ENCODE measurements at regions not wholly inside any gene's neighbourhood (a gene's known extent, or its start where the extent isn't known, plus 50 kb on each side); places are given as distances from the start of the nearest gene placed in this dataset.

GRCh38 chr18:69109686-69110085, 291.0 kb upstream of the DOK6 start:
- DNase-seq, result no peak

- DNase-seq, result no peak
Observed at GRCh38 chr18:69120833-69121232, 279.9 kb upstream of the DOK6 start.

GRCh38 chr18:69123421-69123820, 277.3 kb upstream of the DOK6 start:
- DNase-seq, result no peak

- DNase-seq, result peak; percentile 5
Observed at GRCh38 chr18:69127873-69128500, 272.7 kb upstream of the DOK6 start.

GRCh38 chr18:69128566-69128965, 272.1 kb upstream of the DOK6 start:
- no peak for DNase-seq

GRCh38 chr18:69128978-69129377, 271.7 kb upstream of the DOK6 start:
- DNase-seq, result no peak

- no peak for DNase-seq
Observed at GRCh38 chr18:69138088-69138487, 262.6 kb upstream of the DOK6 start.

- no peak for DNase-seq
Observed at GRCh38 chr18:69143084-69143483, 257.6 kb upstream of the DOK6 start.

GRCh38 chr18:69152436-69152835, 248.3 kb upstream of the DOK6 start:
- DNase-seq, result no peak

- no peak for DNase-seq
Observed at GRCh38 chr18:69157906-69158305, 242.8 kb upstream of the DOK6 start.

- DNase-seq, result no peak
Observed at GRCh38 chr18:69158944-69159343, 241.7 kb upstream of the DOK6 start.

GRCh38 chr18:69161383-69162028, 239.2 kb upstream of the DOK6 start:
- DNase-seq, result peak; percentile 2

- no peak for DNase-seq
Observed at GRCh38 chr18:69162649-69163048, 238.0 kb upstream of the DOK6 start.

GRCh38 chr18:69172046-69172445, 228.6 kb upstream of the DOK6 start:
- no peak for DNase-seq

GRCh38 chr18:69175681-69176080, 225.0 kb upstream of the DOK6 start:
- no peak for DNase-seq

GRCh38 chr18:69176741-69177140, 223.9 kb upstream of the DOK6 start:
- DNase-seq, result no peak

GRCh38 chr18:69177702-69178101, 223.0 kb upstream of the DOK6 start:
- no peak for DNase-seq

GRCh38 chr18:69186162-69186561, 214.5 kb upstream of the DOK6 start:
- no peak for DNase-seq

GRCh38 chr18:69196336-69196735, 204.4 kb upstream of the DOK6 start:
- DNase-seq, result no peak

GRCh38 chr18:69205925-69206324, 194.8 kb upstream of the DOK6 start:
- DNase-seq, result no peak

GRCh38 chr18:69208545-69208944, 192.1 kb upstream of the DOK6 start:
- DNase-seq, result no peak

GRCh38 chr18:69209761-69210160, 190.9 kb upstream of the DOK6 start:
- no peak for DNase-seq

- no peak for DNase-seq
Observed at GRCh38 chr18:69213842-69214241, 186.8 kb upstream of the DOK6 start.

GRCh38 chr18:69215161-69215560, 185.5 kb upstream of the DOK6 start:
- no peak for DNase-seq

Data from tongue (tissue), 1 donor.